ENCODE measurements at regions not wholly inside any gene's neighbourhood (a gene's known extent, or its start where the extent isn't known, plus 50 kb on each side); places are given as distances from the start of the nearest gene placed in this dataset.

DNA sequence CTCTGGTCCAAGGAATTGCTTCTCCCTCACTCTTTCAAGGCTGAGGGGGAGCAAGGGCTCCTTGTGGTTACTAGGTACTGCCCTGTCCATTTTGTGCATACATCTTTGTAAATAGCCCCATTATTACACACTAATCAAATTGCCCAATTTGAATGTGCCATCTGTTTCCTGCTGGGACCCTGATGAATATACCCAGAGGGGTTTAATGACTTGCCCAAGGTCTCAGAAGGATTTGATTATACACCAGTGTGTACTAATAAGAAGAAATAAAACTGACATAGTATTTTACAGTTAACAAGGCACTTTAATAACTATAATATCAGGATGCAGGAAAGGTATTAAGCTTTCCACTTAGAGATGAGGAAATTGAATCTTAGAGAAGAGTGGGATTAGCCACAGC, 64.6 kb upstream of the PTPRJ start:
- DNase-seq (ENCODE audit: low read depth, low spot score) (no peak), ATAC-seq (no peak)
- no peak overlapping the region for H3K4me3 ChIP-seq (ENCODE audit: low read depth in 2 of 2, low read length in 2 of 2)
- no peaks in the 10 kb centered on the region for H3K36me3 ChIP-seq (ENCODE audit: control insufficient read depth, insufficient read depth, low read length)
- CTCF ChIA-PET: no interaction called here
- intact Hi-C loops (cut with micrococcal nuclease; ENCODE audit: unreplicated experiment) (no loop called here), in situ Hi-C loops (cut with HindIII; ENCODE audit: low pct_unique_long_range_greater_than_20kb, low sequenced_read_pairs) (no loop called here)
- peak overlapping the region; percentile 40 for H3K27ac ChIP-seq (ENCODE audit: low read length)
- peaks cover 33% of the 10 kb centered on the region for H3K4me1 ChIP-seq (ENCODE audit: control insufficient read depth, insufficient read depth, low read length)
- H3K9me3 ChIP-seq (ENCODE audit: control insufficient read depth, insufficient read depth, low read depth, low read length): no peaks in the 10 kb centered on the region
- TF ChIP-seq TCF7L2 (IDR thresholded peaks at IDR 0.05; ENCODE audit: low read depth, low read length): no peak
- no peak for TF ChIP-seq POLR2AphosphoS5 (IDR thresholded peaks at IDR 0.05; ENCODE audit: low read depth, low read length)
- TF ChIP-seq SIN3A (IDR thresholded peaks at IDR 0.05; ENCODE audit: borderline replicate concordance, insufficient read depth, low read depth, low read length): no peak
- TF ChIP-seq, protein P1, sequence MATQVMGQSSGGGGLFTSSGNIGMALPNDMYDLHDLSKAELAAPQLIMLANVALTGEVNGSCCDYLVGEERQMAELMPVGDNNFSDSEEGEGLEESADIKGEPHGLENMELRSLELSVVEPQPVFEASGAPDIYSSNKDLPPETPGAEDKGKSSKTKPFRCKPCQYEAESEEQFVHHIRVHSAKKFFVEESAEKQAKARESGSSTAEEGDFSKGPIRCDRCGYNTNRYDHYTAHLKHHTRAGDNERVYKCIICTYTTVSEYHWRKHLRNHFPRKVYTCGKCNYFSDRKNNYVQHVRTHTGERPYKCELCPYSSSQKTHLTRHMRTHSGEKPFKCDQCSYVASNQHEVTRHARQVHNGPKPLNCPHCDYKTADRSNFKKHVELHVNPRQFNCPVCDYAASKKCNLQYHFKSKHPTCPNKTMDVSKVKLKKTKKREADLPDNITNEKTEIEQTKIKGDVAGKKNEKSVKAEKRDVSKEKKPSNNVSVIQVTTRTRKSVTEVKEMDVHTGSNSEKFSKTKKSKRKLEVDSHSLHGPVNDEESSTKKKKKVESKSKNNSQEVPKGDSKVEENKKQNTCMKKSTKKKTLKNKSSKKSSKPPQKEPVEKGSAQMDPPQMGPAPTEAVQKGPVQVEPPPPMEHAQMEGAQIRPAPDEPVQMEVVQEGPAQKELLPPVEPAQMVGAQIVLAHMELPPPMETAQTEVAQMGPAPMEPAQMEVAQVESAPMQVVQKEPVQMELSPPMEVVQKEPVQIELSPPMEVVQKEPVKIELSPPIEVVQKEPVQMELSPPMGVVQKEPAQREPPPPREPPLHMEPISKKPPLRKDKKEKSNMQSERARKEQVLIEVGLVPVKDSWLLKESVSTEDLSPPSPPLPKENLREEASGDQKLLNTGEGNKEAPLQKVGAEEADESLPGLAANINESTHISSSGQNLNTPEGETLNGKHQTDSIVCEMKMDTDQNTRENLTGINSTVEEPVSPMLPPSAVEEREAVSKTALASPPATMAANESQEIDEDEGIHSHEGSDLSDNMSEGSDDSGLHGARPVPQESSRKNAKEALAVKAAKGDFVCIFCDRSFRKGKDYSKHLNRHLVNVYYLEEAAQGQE (IDR thresholded peaks at IDR 0.05; ENCODE audit: insufficient read depth in 1 of 2, low read depth in 2 of 2, low read length in 1 of 2): no peak
- TF ChIP-seq, protein P2, sequence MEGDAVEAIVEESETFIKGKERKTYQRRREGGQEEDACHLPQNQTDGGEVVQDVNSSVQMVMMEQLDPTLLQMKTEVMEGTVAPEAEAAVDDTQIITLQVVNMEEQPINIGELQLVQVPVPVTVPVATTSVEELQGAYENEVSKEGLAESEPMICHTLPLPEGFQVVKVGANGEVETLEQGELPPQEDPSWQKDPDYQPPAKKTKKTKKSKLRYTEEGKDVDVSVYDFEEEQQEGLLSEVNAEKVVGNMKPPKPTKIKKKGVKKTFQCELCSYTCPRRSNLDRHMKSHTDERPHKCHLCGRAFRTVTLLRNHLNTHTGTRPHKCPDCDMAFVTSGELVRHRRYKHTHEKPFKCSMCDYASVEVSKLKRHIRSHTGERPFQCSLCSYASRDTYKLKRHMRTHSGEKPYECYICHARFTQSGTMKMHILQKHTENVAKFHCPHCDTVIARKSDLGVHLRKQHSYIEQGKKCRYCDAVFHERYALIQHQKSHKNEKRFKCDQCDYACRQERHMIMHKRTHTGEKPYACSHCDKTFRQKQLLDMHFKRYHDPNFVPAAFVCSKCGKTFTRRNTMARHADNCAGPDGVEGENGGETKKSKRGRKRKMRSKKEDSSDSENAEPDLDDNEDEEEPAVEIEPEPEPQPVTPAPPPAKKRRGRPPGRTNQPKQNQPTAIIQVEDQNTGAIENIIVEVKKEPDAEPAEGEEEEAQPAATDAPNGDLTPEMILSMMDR (IDR thresholded peaks at IDR 0.05): no peak
- BruUV-seq (replicated peaks): no TSS peak
- POLR2A ChIA-PET: interaction anchor here (0.6 kb wide), 1 partner anchor 91 kb away, joined by 3 read pairs; no protein-coding TSS in a partner anchor
- H3K27me3 ChIP-seq (ENCODE audit: control insufficient read depth, insufficient read depth, low read length): no peaks in the 10 kb centered on the region

DNA sequence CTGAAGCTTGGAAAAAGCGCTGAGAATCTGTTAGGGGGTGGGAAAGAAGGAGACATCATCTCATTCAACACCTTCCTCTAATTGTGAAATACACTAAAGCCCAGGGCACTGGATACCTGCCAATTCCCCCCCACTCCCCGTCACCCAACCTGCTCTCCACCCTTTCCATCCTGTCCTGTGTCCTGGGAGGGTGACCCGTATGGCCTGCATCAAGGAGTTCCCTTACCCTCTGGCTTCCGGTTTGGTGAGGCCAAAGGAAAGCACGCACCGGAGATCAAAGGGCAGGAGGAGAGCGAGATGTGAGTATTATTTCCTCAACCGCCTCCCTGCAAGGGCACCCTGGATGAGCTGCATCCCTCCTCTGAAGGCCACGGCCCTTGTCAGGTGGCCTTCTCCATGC, 65.0 kb upstream of the PTPRJ start:
- TF ChIP-seq, protein P2 (IDR thresholded peaks at IDR 0.05): no peak
- peak; percentile 65 for TF ChIP-seq TCF7L2 (IDR thresholded peaks at IDR 0.05; ENCODE audit: low read depth, low read length)
- Histone ChIP-seq H3K27me3 (ENCODE audit: control insufficient read depth, insufficient read depth, low read length) (no peaks in the 10 kb centered on the region), H3K27ac (ENCODE audit: low read length) (peak overlapping the region; percentile 34; the same call in 1 of the 2 replicates), H3K4me1 (ENCODE audit: control insufficient read depth, insufficient read depth, low read length) (peaks cover 33% of the 10 kb centered on the region), H3K4me3 (ENCODE audit: low read depth in 2 of 2, low read length in 2 of 2) (no peak overlapping the region), H3K36me3 (ENCODE audit: control insufficient read depth, insufficient read depth, low read length) (no peaks in the 10 kb centered on the region), H3K9me3 (ENCODE audit: control insufficient read depth, insufficient read depth, low read depth, low read length) (no peaks in the 10 kb centered on the region)
- no TSS peak for BruUV-seq (replicated peaks)
- in situ Hi-C loops (cut with HindIII; ENCODE audit: low pct_unique_long_range_greater_than_20kb, low sequenced_read_pairs): no loop called here
- ATAC-seq: no peak
- ChIA-PET CTCF (no interaction called here), POLR2A (no interaction called here)
- DNase-seq (ENCODE audit: low read depth, low spot score): no peak
- intact Hi-C loops (cut with micrococcal nuclease; ENCODE audit: unreplicated experiment): no loop called here
